ENCODE measurements at regions not wholly inside any gene's neighbourhood (a gene's known extent, or its start where the extent isn't known, plus 50 kb on each side); places are given as distances from the start of the nearest gene placed in this dataset.
"Not testable (repeated sequence)": the region's sequence is repeated elsewhere in the genome, so short reads cannot be mapped to it uniquely, and the experiment has no call there.

- Histone ChIP-seq H3K4me3 (ENCODE audit: low read length) (no peak overlapping the region), H3K9me3 (ENCODE audit: low read depth, low read length) (no peaks in the 10 kb centered on the region), H3K4me1 (ENCODE audit: insufficient read depth, low read length) (no peaks in the 10 kb centered on the region), H3K27me3 (ENCODE audit: insufficient read depth, low read length) (no peaks in the 10 kb centered on the region)
Observed at GRCh38 chr3:174462916-174463315, 396.2 kb upstream of the NAALADL2 start.

- Histone ChIP-seq H3K27me3 (ENCODE audit: insufficient read depth, low read length) (no peaks in the 10 kb centered on the region), H3K4me3 (ENCODE audit: low read length) (no peak overlapping the region), H3K9me3 (ENCODE audit: low read depth, low read length) (no peaks in the 10 kb centered on the region), H3K4me1 (ENCODE audit: insufficient read depth, low read length) (no peaks in the 10 kb centered on the region)
Observed at GRCh38 chr3:174465177-174465576, 394.0 kb upstream of the NAALADL2 start.

GRCh38 chr3:174466471-174467054 is 392.6 kb upstream of the NAALADL2 start:
- Histone ChIP-seq H3K4me1 (ENCODE audit: insufficient read depth, low read length) (no peaks in the 10 kb centered on the region), H3K9me3 (ENCODE audit: low read depth, low read length) (no peaks in the 10 kb centered on the region), H3K27me3 (ENCODE audit: insufficient read depth, low read length) (no peaks in the 10 kb centered on the region), H3K4me3 (ENCODE audit: low read length) (no peak overlapping the region)

- Histone ChIP-seq H3K4me3 (ENCODE audit: low read length) (no peak overlapping the region), H3K9me3 (ENCODE audit: low read depth, low read length) (no peaks in the 10 kb centered on the region), H3K27me3 (ENCODE audit: insufficient read depth, low read length) (no peaks in the 10 kb centered on the region), H3K4me1 (ENCODE audit: insufficient read depth, low read length) (no peaks in the 10 kb centered on the region)
Observed at GRCh38 chr3:174477491-174477890, 381.6 kb upstream of the NAALADL2 start.

- no peaks in the 10 kb centered on the region for H3K4me1 ChIP-seq (ENCODE audit: insufficient read depth, low read length)
- H3K4me3 ChIP-seq (ENCODE audit: low read length) = no peak overlapping the region
- H3K9me3 ChIP-seq (ENCODE audit: low read depth, low read length) = no peaks in the 10 kb centered on the region
- no peaks in the 10 kb centered on the region for H3K27me3 ChIP-seq (ENCODE audit: insufficient read depth, low read length)
Observed at GRCh38 chr3:174480767-174481166, 378.4 kb upstream of the NAALADL2 start.

GRCh38 chr3:174482541-174482940 is 376.6 kb upstream of the NAALADL2 start:
- Histone ChIP-seq H3K27me3 (ENCODE audit: insufficient read depth, low read length) (no peaks in the 10 kb centered on the region), H3K9me3 (ENCODE audit: low read depth, low read length) (no peaks in the 10 kb centered on the region), H3K4me1 (ENCODE audit: insufficient read depth, low read length) (no peaks in the 10 kb centered on the region), H3K4me3 (ENCODE audit: low read length) (no peak overlapping the region)

- Histone ChIP-seq H3K27me3 (ENCODE audit: insufficient read depth, low read length) (no peaks in the 10 kb centered on the region), H3K9me3 (ENCODE audit: low read depth, low read length) (no peaks in the 10 kb centered on the region), H3K4me3 (ENCODE audit: low read length) (no peak overlapping the region)
Observed at GRCh38 chr3:174483254-174483653, 375.9 kb upstream of the NAALADL2 start.

GRCh38 chr3:174483856-174484255 is 375.3 kb upstream of the NAALADL2 start:
- not testable (repeated sequence) for H3K9me3 ChIP-seq (ENCODE audit: low read depth, low read length); H3K4me1 ChIP-seq (ENCODE audit: insufficient read depth, low read length); H3K4me3 ChIP-seq (ENCODE audit: low read length); H3K27me3 ChIP-seq (ENCODE audit: insufficient read depth, low read length)

More at GRCh38 chr3:174483254-174483653, 375.9 kb upstream of the NAALADL2 start:
- H3K4me1 ChIP-seq (ENCODE audit: insufficient read depth, low read length) = no peaks in the 10 kb centered on the region

GRCh38 chr3:174488527-174488926 is 370.6 kb upstream of the NAALADL2 start:
- no peaks in the 10 kb centered on the region for H3K27me3 ChIP-seq (ENCODE audit: insufficient read depth, low read length)
- H3K4me1 ChIP-seq (ENCODE audit: insufficient read depth, low read length) = no peaks in the 10 kb centered on the region
- no peaks in the 10 kb centered on the region for H3K9me3 ChIP-seq (ENCODE audit: low read depth, low read length)
- H3K4me3 ChIP-seq (ENCODE audit: low read length) = no peak overlapping the region

- Histone ChIP-seq H3K4me3 (ENCODE audit: low read length) (no peak overlapping the region), H3K4me1 (ENCODE audit: insufficient read depth, low read length) (no peaks in the 10 kb centered on the region), H3K27me3 (ENCODE audit: insufficient read depth, low read length) (no peaks in the 10 kb centered on the region), H3K9me3 (ENCODE audit: low read depth, low read length) (no peaks in the 10 kb centered on the region)
Observed at GRCh38 chr3:174495311-174495710, 363.8 kb upstream of the NAALADL2 start.

- H3K9me3 ChIP-seq (ENCODE audit: low read depth, low read length) = no peaks in the 10 kb centered on the region
- H3K4me3 ChIP-seq (ENCODE audit: low read length) = no peak overlapping the region
- H3K27me3 ChIP-seq (ENCODE audit: insufficient read depth, low read length) = no peaks in the 10 kb centered on the region
- H3K4me1 ChIP-seq (ENCODE audit: insufficient read depth, low read length) = no peaks in the 10 kb centered on the region
Observed at GRCh38 chr3:174495928-174496327, 363.2 kb upstream of the NAALADL2 start.

GRCh38 chr3:174498638-174499037 is 360.5 kb upstream of the NAALADL2 start:
- H3K9me3 ChIP-seq (ENCODE audit: low read depth, low read length) = no peaks in the 10 kb centered on the region
- H3K4me3 ChIP-seq (ENCODE audit: low read length) = no peak overlapping the region
- no peaks in the 10 kb centered on the region for H3K27me3 ChIP-seq (ENCODE audit: insufficient read depth, low read length)
- H3K4me1 ChIP-seq (ENCODE audit: insufficient read depth, low read length) = no peaks in the 10 kb centered on the region

- H3K9me3 ChIP-seq (ENCODE audit: low read depth, low read length) = no peaks in the 10 kb centered on the region
- no peaks in the 10 kb centered on the region for H3K27me3 ChIP-seq (ENCODE audit: insufficient read depth, low read length)
- H3K4me3 ChIP-seq (ENCODE audit: low read length) = no peak overlapping the region
- H3K4me1 ChIP-seq (ENCODE audit: insufficient read depth, low read length) = no peaks in the 10 kb centered on the region
Observed at GRCh38 chr3:174505266-174505665, 353.9 kb upstream of the NAALADL2 start.

- Histone ChIP-seq H3K4me1 (ENCODE audit: insufficient read depth, low read length) (no peaks in the 10 kb centered on the region), H3K27me3 (ENCODE audit: insufficient read depth, low read length) (no peaks in the 10 kb centered on the region), H3K4me3 (ENCODE audit: low read length) (no peak overlapping the region), H3K9me3 (ENCODE audit: low read depth, low read length) (no peaks in the 10 kb centered on the region)
Observed at GRCh38 chr3:174524203-174524602, 334.9 kb upstream of the NAALADL2 start.

- H3K27me3 ChIP-seq (ENCODE audit: insufficient read depth, low read length) = no peaks in the 10 kb centered on the region
- no peak overlapping the region for H3K4me3 ChIP-seq (ENCODE audit: low read length)
- no peaks in the 10 kb centered on the region for H3K4me1 ChIP-seq (ENCODE audit: insufficient read depth, low read length)
- H3K9me3 ChIP-seq (ENCODE audit: low read depth, low read length) = no peaks in the 10 kb centered on the region
Observed at GRCh38 chr3:174529298-174529697, 329.8 kb upstream of the NAALADL2 start.

GRCh38 chr3:174531262-174531982 is 327.7 kb upstream of the NAALADL2 start:
- Histone ChIP-seq H3K4me1 (ENCODE audit: insufficient read depth, low read length) (no peaks in the 10 kb centered on the region), H3K4me3 (ENCODE audit: low read length) (no peak overlapping the region), H3K9me3 (ENCODE audit: low read depth, low read length) (no peaks in the 10 kb centered on the region), H3K27me3 (ENCODE audit: insufficient read depth, low read length) (no peaks in the 10 kb centered on the region)
